HEK293 (cell line): ENCODE measurements at regions not wholly inside any gene's neighbourhood (a gene's known extent, or its start where the extent isn't known, plus 50 kb on each side); places are given as distances from the start of the nearest gene placed in this dataset.

Experiments
- CTCF ChIA-PET: fragments of 350-600 bp; formaldehyde crosslinking; extraction: SDS; loops from one replicate; lab custom pipeline; 2021; ENCODE audit warnings: antibody characterized with exemption; lab: Yijun Ruan, JAX
- POLR2A ChIA-PET: fragments of 300-600 bp; formaldehyde crosslinking; extraction: SDS; loops from one replicate; lab custom pipeline; 2020; ENCODE audit warnings: antibody characterized with exemption, inconsistent platforms; lab: Yijun Ruan, JAX
- H3K27ac ChIP-seq: fragments of 200-500 bp; sonication (Bioruptor generic); 2 replicates; pipeline ENCODE4 v1.5.1; 2014; ENCODE audit warnings: low read depth, low read length, control low read depth, inconsistent platforms; ENCODE audit errors: extremely low read depth
- H3K36me3 ChIP-seq, 2 experiments: fragments of 200-500 bp in 1 of 2; sonication (Bioruptor generic) in 1 of 2; 1 replicate in 1 of 2; 2 replicates in 1 of 2; pipeline ENCODE4 v1.5.1; 2014 to 2017; ENCODE audit warnings: inconsistent platforms in 2 of 2, low read length in 2 of 2; ENCODE audit not compliant: control insufficient read depth in 2 of 2, insufficient read depth in 1 of 2
- H3K4me1 ChIP-seq: fragments of 200-500 bp; sonication (Bioruptor generic); 2 replicates; pipeline ENCODE4 v1.5.1; 2014; ENCODE audit warnings: mild to moderate bottlenecking, low read length, inconsistent platforms; ENCODE audit not compliant: control insufficient read depth, insufficient read depth
- H3K4me3 ChIP-seq: 2 replicates; pipeline ENCODE4 v1.5.1; 2011; ENCODE audit warnings: low read depth, mild to moderate bottlenecking, control low read depth, low read length, moderate library complexity
- H3K9me3 ChIP-seq: fragments of 200-500 bp; sonication (Bioruptor generic); 2 replicates; pipeline ENCODE4 v1.5.1; 2014; ENCODE audit warnings: low read depth, low read length, inconsistent platforms; ENCODE audit not compliant: control insufficient read depth, insufficient read depth
- IKZF3 ChIP-seq: fragments of 450-650 bp; IDR thresholded peaks from 2 replicates; pipeline ENCODE4 v1.5.0; 2018; ENCODE audit warnings: missing biosample characterization, mild to moderate bottlenecking, missing genetic modification characterization, moderate library complexity
- KLF9 ChIP-seq: fragments of 450-650 bp; formaldehyde crosslinking; IDR thresholded peaks from 2 replicates; pipeline ENCODE4 v1.5.1; 2016; ENCODE audit warnings: missing biosample characterization, missing genetic modification characterization, low read depth
- REPIN1 ChIP-seq: fragments of 450-650 bp; formaldehyde crosslinking; IDR thresholded peaks from 2 replicates; pipeline ENCODE4 v1.5.1; 2017; ENCODE audit warnings: missing biosample characterization, missing genetic modification characterization, low read depth
- ZBTB21 ChIP-seq: fragments of 450-650 bp; formaldehyde crosslinking; IDR thresholded peaks from 2 replicates; pipeline ENCODE4 v1.5.1; 2017; ENCODE audit warnings: missing biosample characterization, missing genetic modification characterization
- ZBTB48 ChIP-seq: fragments of 450-650 bp; formaldehyde crosslinking; IDR thresholded peaks from 2 replicates; pipeline ENCODE4 v1.5.1; 2016; ENCODE audit warnings: missing biosample characterization, missing genetic modification characterization
- ZNF112 ChIP-seq: fragments of 450-650 bp; formaldehyde crosslinking; IDR thresholded peaks from 2 replicates; pipeline ENCODE4 v1.5.0; 2017; ENCODE audit warnings: missing biosample characterization, missing genetic modification characterization
- ZNF114 ChIP-seq: fragments of 450-650 bp; formaldehyde crosslinking; IDR thresholded peaks from 2 replicates; pipeline ENCODE4 v1.5.0; 2017; ENCODE audit warnings: missing biosample characterization, missing genetic modification characterization
- ZNF121 ChIP-seq: fragments of 450-650 bp; formaldehyde crosslinking; IDR thresholded peaks from 2 replicates; pipeline ENCODE4 v1.5.1; 2016; ENCODE audit warnings: missing biosample characterization, missing genetic modification characterization
- ZNF221 ChIP-seq: fragments of 450-650 bp; formaldehyde crosslinking; IDR thresholded peaks from 2 replicates; pipeline ENCODE4 v1.5.1; 2017; ENCODE audit warnings: missing biosample characterization, missing genetic modification characterization, borderline replicate concordance
- ZNF23 ChIP-seq: fragments of 450-650 bp; formaldehyde crosslinking; IDR thresholded peaks from 2 replicates; pipeline ENCODE4 v1.5.1; 2016; ENCODE audit warnings: missing biosample characterization, missing genetic modification characterization, borderline replicate concordance
- ZNF239 ChIP-seq: fragments of 450-650 bp; formaldehyde crosslinking; IDR thresholded peaks from 2 replicates; pipeline ENCODE4 v1.5.1; 2016; ENCODE audit warnings: missing biosample characterization, missing genetic modification characterization
- ZNF274 ChIP-seq, 2 experiments: fragments of 200-500 bp in 1 of 2; fragments of 450-650 bp in 1 of 2; sonication (Bioruptor generic) in 1 of 2; formaldehyde crosslinking in 1 of 2; IDR thresholded peaks; 2 replicates each; pipeline versions ENCODE4 v1.5.1 to v1.6.1; 2014 to 2016; ENCODE audit warnings: borderline replicate concordance in 1 of 2, inconsistent platforms in 1 of 2, low read length in 1 of 2, missing biosample characterization in 1 of 2, missing genetic modification characterization in 1 of 2
- ZNF280D ChIP-seq: fragments of 450-650 bp; formaldehyde crosslinking; IDR thresholded peaks from 2 replicates; pipeline ENCODE4 v1.5.1; 2016; ENCODE audit warnings: missing biosample characterization, missing genetic modification characterization
- ZNF324 ChIP-seq: fragments of 450-650 bp; formaldehyde crosslinking; IDR thresholded peaks from 2 replicates; pipeline ENCODE4 v1.5.1; 2016; ENCODE audit warnings: missing biosample characterization, missing genetic modification characterization
- ZNF354C ChIP-seq: fragments of 450-650 bp; formaldehyde crosslinking; IDR thresholded peaks from 2 replicates; pipeline ENCODE4 v1.5.1; 2016; ENCODE audit warnings: missing biosample characterization, missing genetic modification characterization, low read depth, borderline replicate concordance
- ZNF529 ChIP-seq: fragments of 450-650 bp; formaldehyde crosslinking; IDR thresholded peaks from 2 replicates; pipeline ENCODE4 v1.5.1; 2017; ENCODE audit warnings: missing genetic modification characterization, missing biosample characterization; ENCODE audit not compliant: insufficient replicate concordance
- ZNF624 ChIP-seq: fragments of 450-650 bp; formaldehyde crosslinking; IDR thresholded peaks from 2 replicates; pipeline ENCODE4 v1.5.1; 2017; ENCODE audit warnings: missing biosample characterization, missing genetic modification characterization
- ZNF639 ChIP-seq: fragments of 450-650 bp; formaldehyde crosslinking; IDR thresholded peaks from 2 replicates; pipeline ENCODE4 v1.5.1; 2016; ENCODE audit warnings: missing biosample characterization, missing genetic modification characterization
- ZNF791 ChIP-seq: fragments of 450-650 bp; formaldehyde crosslinking; IDR thresholded peaks from 2 replicates; pipeline ENCODE4 v1.5.1; 2016; ENCODE audit warnings: missing biosample characterization, missing genetic modification characterization
- ZNF792 ChIP-seq: fragments of 450-650 bp; formaldehyde crosslinking; IDR thresholded peaks from 2 replicates; pipeline ENCODE4 v1.5.1; 2016; ENCODE audit warnings: missing biosample characterization, missing genetic modification characterization
- ZNF830 ChIP-seq: fragments of 450-650 bp; IDR thresholded peaks from 2 replicates; pipeline ENCODE4 v1.5.0; 2018; ENCODE audit warnings: missing biosample characterization, missing genetic modification characterization, low read depth, mild to moderate bottlenecking, moderate library complexity
- ZNF837 ChIP-seq: fragments of 450-650 bp; formaldehyde crosslinking; IDR thresholded peaks from 2 replicates; pipeline ENCODE4 v1.5.1; 2016; ENCODE audit warnings: missing biosample characterization, missing genetic modification characterization
- ZNF843 ChIP-seq: fragments of 450-650 bp; formaldehyde crosslinking; IDR thresholded peaks from 2 replicates; pipeline ENCODE4 v1.5.1; 2016; ENCODE audit warnings: missing biosample characterization, missing genetic modification characterization
- ZSCAN16 ChIP-seq: fragments of 450-650 bp; formaldehyde crosslinking; IDR thresholded peaks from 2 replicates; pipeline ENCODE4 v1.5.1; 2016; ENCODE audit warnings: missing biosample characterization, missing genetic modification characterization
- ZSCAN5A ChIP-seq: fragments of 450-650 bp; formaldehyde crosslinking; IDR thresholded peaks from 2 replicates; pipeline ENCODE4 v1.5.1; 2016; ENCODE audit warnings: missing biosample characterization, missing genetic modification characterization

GRCh38 chr18:37962316-37962966 is 396.8 kb upstream of the CELF4 start:
- Histone ChIP-seq H3K4me1 (no peaks in the 10 kb centered on the region), H3K27ac (no peak overlapping the region), H3K9me3 (no peaks in the 10 kb centered on the region), H3K4me3 (no peak overlapping the region), H3K36me3 (no peaks in the 10 kb centered on the region)
- ChIA-PET POLR2A (no interaction called here), CTCF (no interaction called here)
- TF ChIP-seq ZNF830 (tag by site-specific recombination) (no peak), ZNF121 (tag by site-specific recombination) (no peak), ZNF274 (IDR thresholded peaks at IDR 0.05; ENCODE audit: low read length) (no peak), ZNF274 (tag by site-specific recombination; IDR thresholded peaks at IDR 0.05; ENCODE audit: borderline replicate concordance) (no peak), ZBTB21 (tag by site-specific recombination) (no peak), IKZF3 (tag by site-specific recombination) (no peak), ZNF837 (no peak)

GRCh38 chr18:37958499-37958898 is 392.9 kb upstream of the CELF4 start:
- Histone ChIP-seq H3K9me3 (no peaks in the 10 kb centered on the region), H3K4me1 (no peaks in the 10 kb centered on the region), H3K4me3 (no peak overlapping the region), H3K36me3 (no peaks in the 10 kb centered on the region), H3K27ac (no peak overlapping the region)
- no peak for TF ChIP-seq ZNF624 (tag by site-specific recombination)
- TF ChIP-seq ZNF114 = no peak
- TF ChIP-seq REPIN1 (tag by site-specific recombination) = no peak
- TF ChIP-seq ZNF843 (tag by site-specific recombination) = no peak
- TF ChIP-seq KLF9 (tag by site-specific recombination) = no peak
- no peak for TF ChIP-seq ZNF324 (tag by site-specific recombination)
- TF ChIP-seq ZNF529 = no peak
- no peak for TF ChIP-seq ZSCAN16 (tag by site-specific recombination)
- TF ChIP-seq IKZF3 (tag by site-specific recombination) = no peak
- no peak for TF ChIP-seq ZBTB48
- CTCF ChIA-PET = no interaction called here
- POLR2A ChIA-PET = no interaction called here

- ChIA-PET CTCF (no interaction called here), POLR2A (no interaction called here)
- H3K27ac ChIP-seq = no peak overlapping the region
- H3K9me3 ChIP-seq = no peaks in the 10 kb centered on the region
- H3K4me1 ChIP-seq = no peaks in the 10 kb centered on the region
- H3K36me3 ChIP-seq = no peaks in the 10 kb centered on the region
- no peak overlapping the region for H3K4me3 ChIP-seq
- TF ChIP-seq ZNF639 (tag by site-specific recombination) (no peak), ZNF354C (no peak), ZNF280D (tag by site-specific recombination) (no peak), ZNF239 (tag by site-specific recombination) (no peak), ZNF23 (tag by site-specific recombination) (no peak), ZNF221 (tag by site-specific recombination) (no peak), ZNF792 (tag by site-specific recombination) (no peak), ZNF791 (tag by site-specific recombination) (no peak), ZNF112 (tag by site-specific recombination) (no peak), ZSCAN5A (no peak)
These were observed 391.3 kb upstream of the CELF4 start for GRCh38 chr18:37956902-37957301.
